GM12873 (cell line): ENCODE measurements at regions not wholly inside any gene's neighbourhood (a gene's known extent, or its start where the extent isn't known, plus 50 kb on each side); places are given as distances from the start of the nearest gene placed in this dataset.

Source experiments
- CTCF ChIP-seq: IDR thresholded peaks from 2 replicates; pipeline ENCODE4 v1.5.1; 2012; ENCODE audit warnings: low read depth, mild to moderate bottlenecking, moderate library complexity, low read length, control low read depth; ENCODE audit not compliant: insufficient read depth; ENCODE audit errors: missing control alignments

GRCh38 chr18:39666541-39666940 lies 2100.9 kb upstream of the CELF4 start:
- no peak for TF ChIP-seq CTCF

GRCh38 chr18:39661856-39662366 lies 2096.3 kb upstream of the CELF4 start:
- no peak for TF ChIP-seq CTCF

GRCh38 chr18:39660141-39660540 lies 2094.5 kb upstream of the CELF4 start:
- TF ChIP-seq CTCF: no peak

GRCh38 chr18:39655341-39655740 lies 2089.7 kb upstream of the CELF4 start:
- TF ChIP-seq CTCF: no peak

GRCh38 chr18:39653221-39653620 lies 2087.6 kb upstream of the CELF4 start:
- TF ChIP-seq CTCF: no peak

GRCh38 chr18:39648616-39649015 lies 2083.0 kb upstream of the CELF4 start:
- TF ChIP-seq CTCF: no peak

- no peak for TF ChIP-seq CTCF
Observed at GRCh38 chr18:39647627-39648534, 2082.3 kb upstream of the CELF4 start.
